GM13976 (cell line): ENCODE measurements at regions not wholly inside any gene's neighbourhood (a gene's known extent, or its start where the extent isn't known, plus 50 kb on each side); places are given as distances from the start of the nearest gene placed in this dataset.

Source experiments
- DNase-seq: peaks from one replicate; pipeline ENCODE4 v3.0.0; 2012; ENCODE audit warnings: low spot score
- CTCF ChIP-seq: IDR thresholded peaks from 2 replicates; pipeline ENCODE4 v1.5.1; 2012; ENCODE audit warnings: borderline replicate concordance, mild to moderate bottlenecking; ENCODE audit not compliant: insufficient read depth; ENCODE audit errors: extremely low read depth, missing control alignments, control extremely low read depth
- in situ Hi-C: fragments of 300-500 bp; cut with MboI; formaldehyde crosslinking; loops from one replicate; pipeline ENCODE4 v1.12.0; 2022; ENCODE audit warnings: low sequenced_read_pairs, mixed read lengths, inconsistent platforms; ENCODE audit not compliant: unreplicated experiment

GRCh38 chr10:113476673-113477072, 76.2 kb upstream of the HABP2 start:
- no peak for DNase-seq
- TF ChIP-seq CTCF: no peak
- in situ Hi-C loops: no loop called here

- in situ Hi-C loops: no loop called here
- TF ChIP-seq CTCF: no peak
- no peak for DNase-seq
Observed at GRCh38 chr10:113477451-113477850, 75.4 kb upstream of the HABP2 start.

GRCh38 chr10:113479346-113480080, 73.3 kb upstream of the HABP2 start:
- DNase-seq: no peak
- no peak for TF ChIP-seq CTCF
- in situ Hi-C loops: no loop called here

GRCh38 chr10:113480081-113480360, 72.8 kb upstream of the HABP2 start:
- no peak for DNase-seq
- in situ Hi-C loops: no loop called here
- TF ChIP-seq CTCF: no peak

- in situ Hi-C loops: no loop called here
- no peak for TF ChIP-seq CTCF
- DNase-seq: no peak
Observed at GRCh38 chr10:113480851-113481502, 71.9 kb upstream of the HABP2 start.

- no peak for DNase-seq
- in situ Hi-C loops: no loop called here
- no peak for TF ChIP-seq CTCF
Observed at GRCh38 chr10:113484487-113484886, 68.4 kb upstream of the HABP2 start.
